GM19043 (cell line): ENCODE measurements at regions not wholly inside any gene's neighbourhood (a gene's known extent, or its start where the extent isn't known, plus 50 kb on each side); places are given as distances from the start of the nearest gene placed in this dataset.

Source experiments
- ATAC-seq: cut with Tn5 transposase; IDR thresholded peaks from one replicate; pipeline ENCODE4 v1.9.1; 2021; ENCODE audit warnings: low read depth; ENCODE audit not compliant: unreplicated experiment

DNA sequence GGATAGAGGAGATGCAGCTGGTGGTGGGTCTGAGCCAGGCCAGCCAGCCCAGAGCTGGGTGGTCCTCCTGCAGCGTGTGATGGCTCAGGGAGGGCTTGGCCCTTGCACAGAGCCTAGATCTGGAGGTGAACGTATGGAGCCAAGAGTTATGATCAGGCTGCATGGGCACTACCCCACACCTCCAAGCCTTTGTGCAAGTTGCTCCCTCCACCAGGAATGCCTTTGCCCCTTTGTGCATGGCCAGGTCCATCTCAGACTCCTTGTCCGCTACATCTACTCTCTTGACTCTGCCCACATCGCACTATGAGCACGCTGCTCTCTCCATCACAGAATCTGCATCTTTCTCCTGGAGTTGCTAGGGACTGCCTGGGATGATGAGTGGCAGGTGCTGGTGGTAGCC is 895.7 kb downstream of the TBC1D22A start:
- ATAC-seq, result no peak

GRCh38 chr22:47657224-47657623 is 894.8 kb downstream of the TBC1D22A start:
- no peak for ATAC-seq

- ATAC-seq, result no peak
These were observed 894.4 kb downstream of the TBC1D22A start for GRCh38 chr22:47656806-47657205.

- ATAC-seq, result no peak
These were observed 893.5 kb downstream of the TBC1D22A start for GRCh38 chr22:47655930-47656329.

GRCh38 chr22:47654922-47655491 is 892.6 kb downstream of the TBC1D22A start:
- ATAC-seq, result no peak

- ATAC-seq, result no peak
These were observed 891.5 kb downstream of the TBC1D22A start for GRCh38 chr22:47653921-47654320.

GRCh38 chr22:47651216-47651987 is 889.0 kb downstream of the TBC1D22A start:
- ATAC-seq, result no peak

GRCh38 chr22:47647720-47648119 is 885.3 kb downstream of the TBC1D22A start:
- no peak for ATAC-seq

DNA sequence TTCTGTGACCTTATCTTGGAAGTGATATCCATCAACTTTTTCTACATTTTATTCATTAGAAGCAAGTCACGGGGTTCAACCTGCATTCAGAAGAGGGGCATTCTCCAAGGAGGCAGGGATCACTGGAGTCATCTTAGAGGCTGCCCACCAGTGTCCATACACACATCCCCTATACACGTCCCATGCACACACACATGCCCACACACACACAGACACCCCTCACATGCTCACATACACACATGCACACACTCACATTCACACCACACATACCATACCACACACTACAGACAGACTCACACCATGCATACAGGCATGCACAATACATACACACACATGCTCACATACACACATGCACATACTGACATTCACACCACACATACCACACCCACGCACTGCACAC is 884.7 kb downstream of the TBC1D22A start:
- ATAC-seq, result no peak

DNA sequence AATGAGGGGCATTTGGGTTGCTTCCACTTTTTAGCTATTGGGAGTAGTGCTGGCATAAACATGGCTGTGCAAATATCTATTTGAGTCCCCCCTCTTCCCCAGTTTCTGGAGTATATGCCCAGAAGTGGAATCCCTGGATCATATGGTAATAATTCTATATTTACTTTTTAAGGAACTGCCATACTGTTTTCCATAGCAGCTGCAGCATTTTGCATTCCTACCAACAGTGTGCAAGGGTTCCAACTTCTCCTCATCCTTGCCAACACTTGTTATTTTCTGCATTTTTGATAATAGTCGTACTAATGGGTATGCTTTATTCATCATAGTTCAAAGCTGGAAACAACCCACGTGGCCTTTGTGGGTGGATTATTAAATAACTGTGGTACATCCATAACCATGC is 883.5 kb downstream of the TBC1D22A start:
- ATAC-seq, result no peak

DNA sequence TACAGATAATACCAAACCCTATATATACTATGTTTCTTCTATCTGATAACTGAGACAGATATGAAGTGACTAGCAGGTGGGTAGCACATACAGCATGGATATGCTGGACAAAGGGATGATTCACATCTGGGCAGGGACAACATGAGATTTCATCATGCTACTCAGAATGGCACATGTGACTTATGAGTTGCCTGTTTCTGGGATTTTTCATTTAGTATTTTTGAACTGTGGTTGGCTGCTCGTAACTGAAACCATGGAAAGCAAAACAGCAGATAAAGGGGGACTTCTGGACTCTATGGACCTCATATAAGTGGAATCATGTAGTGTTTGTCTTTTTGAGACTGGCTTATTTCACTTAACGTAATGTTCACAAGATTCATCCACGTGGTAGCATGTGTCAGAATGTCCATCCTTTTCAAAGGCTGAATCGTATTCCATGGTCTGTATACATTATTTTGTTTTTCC is 883.0 kb downstream of the TBC1D22A start:
- no peak for ATAC-seq

- no peak for ATAC-seq
These were observed 871.9 kb downstream of the TBC1D22A start for GRCh38 chr22:47634347-47634746.

- ATAC-seq, result no peak
These were observed 870.7 kb downstream of the TBC1D22A start for GRCh38 chr22:47633111-47633510.

- ATAC-seq, result no peak
These were observed 870.3 kb downstream of the TBC1D22A start for GRCh38 chr22:47632701-47633100.

DNA sequence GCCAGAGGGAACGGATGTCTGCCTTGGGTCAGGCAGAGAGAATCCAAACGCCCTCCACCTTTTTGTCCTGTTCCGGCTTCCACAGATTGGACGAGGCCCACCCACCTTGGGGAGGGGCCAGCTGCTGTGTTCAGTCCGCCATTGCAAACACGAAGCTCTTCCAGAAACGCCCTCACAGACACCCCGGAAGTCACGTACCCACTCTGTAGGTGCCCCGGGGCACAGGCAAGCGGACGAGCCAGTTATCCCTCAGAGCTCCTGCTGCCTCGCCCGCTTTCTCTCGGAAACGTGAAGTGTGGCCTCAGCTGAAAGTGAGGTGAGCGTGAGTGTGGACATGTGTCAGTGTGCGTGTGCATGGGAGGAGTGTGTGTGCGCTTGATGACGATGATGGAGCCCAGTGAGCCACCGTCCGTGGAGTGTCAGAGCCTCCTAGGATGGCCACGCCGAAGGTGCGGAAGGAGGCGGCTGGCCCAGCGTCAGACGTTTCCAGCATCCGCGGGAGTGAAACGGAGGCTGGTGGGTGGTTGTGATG is 869.2 kb downstream of the TBC1D22A start:
- no peak for ATAC-seq

DNA sequence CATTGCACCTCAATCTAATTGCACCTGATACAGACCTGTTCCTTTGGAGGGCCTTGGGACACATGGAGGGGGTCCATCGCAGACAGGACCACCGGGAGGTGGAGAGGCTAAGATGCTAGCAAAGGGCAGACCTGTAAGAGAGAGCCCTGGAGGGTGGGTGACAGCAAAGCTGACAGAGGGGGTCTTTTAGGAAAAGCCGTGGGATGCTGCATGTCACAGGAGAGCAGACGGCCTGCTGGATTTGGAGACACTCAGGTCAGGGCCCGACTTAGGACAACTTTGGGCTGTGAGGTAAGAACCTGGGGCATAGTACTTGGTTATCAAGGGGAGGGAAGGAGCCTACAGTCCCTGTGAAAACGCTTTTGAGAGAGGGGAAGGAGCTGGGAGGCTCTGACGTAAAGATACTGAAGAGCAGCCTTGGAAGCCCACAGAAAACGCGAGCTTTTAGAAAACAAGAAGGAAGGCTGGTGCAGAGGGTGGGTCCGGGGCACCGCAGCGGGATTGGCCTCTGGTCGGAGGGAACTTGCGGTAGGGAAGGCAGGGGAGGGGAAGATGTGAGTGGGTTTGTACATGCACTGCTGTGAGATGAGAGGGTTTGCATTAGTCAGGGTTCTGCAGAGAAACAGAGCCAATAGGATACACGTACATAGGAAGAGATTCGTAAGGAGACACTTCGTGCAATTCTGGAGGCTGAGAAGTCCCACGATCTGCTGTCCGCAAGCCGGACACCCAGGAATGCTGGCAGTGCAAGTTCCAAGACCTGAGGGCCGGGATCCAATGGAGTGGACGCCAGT is 868.5 kb downstream of the TBC1D22A start:
- no peak for ATAC-seq

GRCh38 chr22:47629791-47630655 is 867.6 kb downstream of the TBC1D22A start:
- ATAC-seq, result no peak

GRCh38 chr22:47629273-47629711 is 866.8 kb downstream of the TBC1D22A start:
- no peak for ATAC-seq

- ATAC-seq, result no peak
These were observed 866.2 kb downstream of the TBC1D22A start for GRCh38 chr22:47628477-47629272.
